Erythroblast (primary cell): ENCODE measurements at regions not wholly inside any gene's neighbourhood (a gene's known extent, or its start where the extent isn't known, plus 50 kb on each side); places are given as distances from the start of the nearest gene placed in this dataset.

ENCODE experiments used
- GATA1 ChIP-seq: IDR thresholded peaks from 2 replicates; pipeline ENCODE4 v1.6.1; 2011; ENCODE audit warnings: low read depth, mild to moderate bottlenecking, control low read depth, low read length, moderate library complexity
- POLR2A ChIP-seq: IDR thresholded peaks from 2 replicates; pipeline ENCODE4 v1.6.1; 2011; ENCODE audit warnings: mild to moderate bottlenecking, low read length

DNA sequence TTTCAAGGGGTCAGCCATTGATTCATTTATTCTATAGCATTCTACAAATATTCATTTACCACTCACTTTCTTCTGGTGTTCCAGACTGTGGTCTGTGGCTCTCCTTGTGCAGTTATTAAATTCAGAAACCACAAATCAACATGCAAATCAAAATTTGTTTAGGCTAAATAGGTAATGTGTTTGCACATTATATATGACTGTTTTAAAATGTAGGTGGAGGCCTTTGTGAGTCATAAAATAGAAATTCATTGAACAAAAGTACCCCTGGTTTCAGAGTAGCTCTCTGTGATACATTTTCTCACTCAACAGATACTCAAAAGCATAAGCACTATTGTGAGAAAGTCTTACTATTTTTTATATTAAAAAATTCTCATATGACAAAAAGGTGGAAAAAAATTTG lies 385.5 kb upstream of the TSHZ2 start:
- TF ChIP-seq POLR2A (no peak), GATA1 (no peak)
